K562 (cell line): ENCODE measurements at regions not wholly inside any gene's neighbourhood (a gene's known extent, or its start where the extent isn't known, plus 50 kb on each side); places are given as distances from the start of the nearest gene placed in this dataset.

Experiments used
- ARNT ChIP-seq, 2 experiments: fragments of 450-650 bp; IDR thresholded peaks; 2 replicates each; pipeline ENCODE4 v1.6.1; 2016; ENCODE audit warnings: mild to moderate bottlenecking in 1 of 2
- BCLAF1 ChIP-seq, 2 experiments: fragments of 450-650 bp in 1 of 2; IDR thresholded peaks; 2 replicates each; pipeline ENCODE4 v1.6.1; 2011 to 2017; ENCODE audit warnings: low read depth in 2 of 2, antibody characterized with exemption in 1 of 2, borderline replicate concordance in 1 of 2, low read length in 1 of 2, mild to moderate bottlenecking in 1 of 2, mixed read lengths in 1 of 2; ENCODE audit not compliant: control insufficient read depth in 1 of 2
- CUX1 ChIP-seq: fragments of 200-800 bp; sonication (Bioruptor generic); IDR thresholded peaks from 2 replicates; pipeline ENCODE4 v1.6.1; 2016; ENCODE audit warnings: missing genetic modification characterization, missing compliant biosample characterization
- E2F6 ChIP-seq, 2 experiments: IDR thresholded peaks; 2 replicates each; pipeline ENCODE4 v1.6.1; 2011; ENCODE audit warnings: borderline replicate concordance in 1 of 2, control low read depth in 1 of 2, low read depth in 1 of 2, low read length in 1 of 2, mild to moderate bottlenecking in 1 of 2, mixed read lengths in 1 of 2, moderate library complexity in 1 of 2; ENCODE audit not compliant: insufficient read depth in 1 of 2, insufficient read length in 1 of 2, poor library complexity in 1 of 2, severe bottlenecking in 1 of 2; ENCODE audit errors: extremely low read depth in 1 of 2
- EP400 ChIP-seq: fragments of 450-650 bp; IDR thresholded peaks from 2 replicates; pipeline ENCODE4 v1.6.1; 2017; ENCODE audit warnings: antibody characterized with exemption, mild to moderate bottlenecking, moderate library complexity
- MEF2A ChIP-seq: IDR thresholded peaks from 2 replicates; pipeline ENCODE4 v1.6.1; 2011; ENCODE audit warnings: low read depth, mild to moderate bottlenecking, low read length, moderate library complexity; ENCODE audit not compliant: control insufficient read depth
- NR2C2 ChIP-seq, 2 experiments: fragments of 200-800 bp in 1 of 2; sonication (Bioruptor generic) in 1 of 2; sonication (generic) in 1 of 2; formaldehyde crosslinking in 1 of 2; IDR thresholded peaks; 2 replicates each; pipeline versions ENCODE4 v1.6.1 to v1.8.0; 2016 to 2022; ENCODE audit warnings: mild to moderate bottlenecking in 1 of 2, missing compliant biosample characterization in 1 of 2, missing genetic modification characterization in 1 of 2, missing genetic modification reagents in 1 of 2
- POLR2AphosphoS5 ChIP-seq: IDR thresholded peaks from 2 replicates; pipeline ENCODE4 v1.6.1; 2011; ENCODE audit warnings: mild to moderate bottlenecking, low read depth, low read length, moderate library complexity; ENCODE audit not compliant: control insufficient read depth, insufficient read depth
- RBFOX2 ChIP-seq: fragments of 200-400 bp; formaldehyde crosslinking; IDR thresholded peaks from 2 replicates; pipeline ENCODE4 v1.6.1; 2017; ENCODE audit warnings: low read depth, mild to moderate bottlenecking, low read length, moderate library complexity
- RBM39 ChIP-seq: fragments of 200-400 bp; formaldehyde crosslinking; optimal IDR thresholded peaks from 2 replicates; pipeline ENCODE3; 2018; ENCODE audit warnings: low read depth, low read length
- SETDB1 ChIP-seq: IDR thresholded peaks from one replicate; pipeline ENCODE4 v1.6.1; 2012; ENCODE audit warnings: low read length, control low read depth, inconsistent platforms
- SMARCA4 ChIP-seq: fragments of 450-650 bp; IDR thresholded peaks from 2 replicates; pipeline ENCODE4 v1.6.1; 2016
- TAF15 ChIP-seq: fragments of 200-400 bp; formaldehyde crosslinking; IDR thresholded peaks from 2 replicates; pipeline ENCODE4 v1.6.1; 2017; ENCODE audit warnings: mild to moderate bottlenecking, low read depth, low read length, moderate library complexity
- TCF15 ChIP-seq: fragments of 250-450 bp; sonication (Bioruptor Pico); IDR thresholded peaks from 2 replicates; pipeline ENCODE4 v1.8.0; 2022; ENCODE audit warnings: moderate library complexity, mild to moderate bottlenecking, inconsistent platforms
- ZBTB8A ChIP-seq: fragments of 450-650 bp; IDR thresholded peaks from 2 replicates; pipeline ENCODE4 v1.6.1; 2018; ENCODE audit warnings: mild to moderate bottlenecking, moderate library complexity; ENCODE audit not compliant: partially characterized antibody
- ZNF24 ChIP-seq: fragments of 450-650 bp; IDR thresholded peaks from 2 replicates; pipeline ENCODE4 v1.6.1; 2016
- ZNF511 ChIP-seq: sonication (generic); formaldehyde crosslinking; IDR thresholded peaks from 2 replicates; pipeline ENCODE4 v1.8.0; 2022; ENCODE audit warnings: mild to moderate bottlenecking, missing genetic modification reagents
- ZNF830 ChIP-seq: fragments of 250-450 bp; sonication (Bioruptor Pico); IDR thresholded peaks from 2 replicates; pipeline ENCODE4 v1.5.0; 2021; ENCODE audit warnings: mild to moderate bottlenecking

- TF ChIP-seq ZNF830 (CRISPR knock-in tag) = no peak
- no peak for TF ChIP-seq BCLAF1 (IDR thresholded peaks at IDR 0.05; ENCODE audit: borderline replicate concordance in 1 of 2, control insufficient read depth in 1 of 2, low read depth in 2 of 2, low read length in 1 of 2)
- TF ChIP-seq ZBTB8A = no peak
- TF ChIP-seq SMARCA4 = peak; percentile 81
- TF ChIP-seq EP400 = peak; percentile 37; the same call in 1 of the 2 replicates
- no peak for TF ChIP-seq CUX1 (CRISPR knock-in tag)
- TF ChIP-seq ZNF24 = no peak
- peak; percentile 44; the same call in 1 of the 2 replicates for TF ChIP-seq MEF2A
- TF ChIP-seq TAF15 = no peak
- TF ChIP-seq TCF15 (CRISPR knock-in tag) = no peak
- peak; percentile 53 for TF ChIP-seq RBFOX2
- TF ChIP-seq POLR2AphosphoS5 = no peak
- no peak for TF ChIP-seq E2F6 (IDR thresholded peaks at IDR 0.05; ENCODE audit: borderline replicate concordance in 1 of 2, extremely low read depth in 1 of 2, insufficient read depth in 1 of 2, insufficient read length in 1 of 2, low read depth in 1 of 2, low read length in 1 of 2, poor library complexity in 1 of 2, severe bottlenecking in 1 of 2)
- TF ChIP-seq NR2C2 (CRISPR knock-in tag; IDR thresholded peaks at IDR 0.05) = no peak
- peak; percentile 22; the same call in 1 of the 2 replicates for TF ChIP-seq NR2C2 (tag; IDR thresholded peaks at IDR 0.05)
- no peak for TF ChIP-seq RBM39
- TF ChIP-seq SETDB1 = no peak
- TF ChIP-seq ARNT (IDR thresholded peaks at IDR 0.05) = no peak
- TF ChIP-seq ZNF511 (CRISPR knock-in tag) = no peak
Observed at GRCh38 chr5:164360589-164360988, 855.2 kb downstream of the MAT2B start (continued).
